LoVo (cell line): ENCODE measurements at regions not wholly inside any gene's neighbourhood (a gene's known extent, or its start where the extent isn't known, plus 50 kb on each side); places are given as distances from the start of the nearest gene placed in this dataset.
"Not testable (repeated sequence)": the region's sequence is repeated elsewhere in the genome, so short reads cannot be mapped to it uniquely, and the experiment has no call there.

Experiments
- DNase-seq: peaks from one replicate; pipeline ENCODE4 v3.0.0-alpha.2; 2016; ENCODE audit warnings: low spot score

- DNase-seq = no peak
Measured at GRCh38 chr4:63269156-63269555, 1140.1 kb downstream of the TECRL start.

GRCh38 chr4:63233671-63234070 lies 1175.6 kb downstream of the TECRL start:
- DNase-seq = no peak

GRCh38 chr4:63232058-63232457 lies 1177.2 kb downstream of the TECRL start:
- DNase-seq = no peak

- no peak for DNase-seq
Measured at GRCh38 chr4:63226229-63226628, 1183.0 kb downstream of the TECRL start.

GRCh38 chr4:63222466-63222865 lies 1186.8 kb downstream of the TECRL start:
- no peak for DNase-seq

GRCh38 chr4:63221477-63221876 lies 1187.8 kb downstream of the TECRL start:
- DNase-seq = no peak

- DNase-seq = no peak
Measured at GRCh38 chr4:63218856-63219255, 1190.4 kb downstream of the TECRL start.

- no peak for DNase-seq
Measured at GRCh38 chr4:63214076-63214475, 1195.2 kb downstream of the TECRL start.

GRCh38 chr4:63211776-63212479 lies 1197.3 kb downstream of the TECRL start:
- DNase-seq = no peak

- no peak for DNase-seq
Measured at GRCh38 chr4:63211375-63211774, 1197.9 kb downstream of the TECRL start.

GRCh38 chr4:63193029-63193428 lies 1216.2 kb downstream of the TECRL start:
- DNase-seq = not testable (repeated sequence)

GRCh38 chr4:63171341-63171740 lies 1237.9 kb downstream of the TECRL start:
- DNase-seq = no peak

- no peak for DNase-seq
Measured at GRCh38 chr4:63170923-63171322, 1238.3 kb downstream of the TECRL start.

- DNase-seq = no peak
Measured at GRCh38 chr4:63169836-63170235, 1239.4 kb downstream of the TECRL start.

- DNase-seq = no peak
Measured at GRCh38 chr4:63155561-63155960, 1253.7 kb downstream of the TECRL start.

GRCh38 chr4:63123441-63123840 lies 1285.8 kb downstream of the TECRL start:
- peak; percentile 2 for DNase-seq

- DNase-seq = no peak
Measured at GRCh38 chr4:63122955-63123354, 1286.3 kb downstream of the TECRL start.

- DNase-seq = no peak
Measured at GRCh38 chr4:63106600-63106999, 1302.7 kb downstream of the TECRL start.

GRCh38 chr4:63105839-63106238 lies 1303.4 kb downstream of the TECRL start:
- no peak for DNase-seq

- no peak for DNase-seq
Measured at GRCh38 chr4:63090641-63091040, 1318.6 kb downstream of the TECRL start.

- DNase-seq = no peak
Measured at GRCh38 chr4:63085091-63085490, 1324.2 kb downstream of the TECRL start.

GRCh38 chr4:63080934-63081333 lies 1328.3 kb downstream of the TECRL start:
- DNase-seq = no peak

- DNase-seq = no peak
Measured at GRCh38 chr4:63063760-63064159, 1345.5 kb downstream of the TECRL start.

GRCh38 chr4:63062891-63063290 lies 1346.4 kb downstream of the TECRL start:
- DNase-seq = not testable (repeated sequence)
